ENCODE measurements at regions not wholly inside any gene's neighbourhood (a gene's known extent, or its start where the extent isn't known, plus 50 kb on each side); places are given as distances from the start of the nearest gene placed in this dataset.
A peak's percentile ranks its signal among the peaks of the same experiment; 100 is the strongest.
"Not testable (repeated sequence)": the region's sequence is repeated elsewhere in the genome, so short reads cannot be mapped to it uniquely, and the experiment has no call there.

DNA sequence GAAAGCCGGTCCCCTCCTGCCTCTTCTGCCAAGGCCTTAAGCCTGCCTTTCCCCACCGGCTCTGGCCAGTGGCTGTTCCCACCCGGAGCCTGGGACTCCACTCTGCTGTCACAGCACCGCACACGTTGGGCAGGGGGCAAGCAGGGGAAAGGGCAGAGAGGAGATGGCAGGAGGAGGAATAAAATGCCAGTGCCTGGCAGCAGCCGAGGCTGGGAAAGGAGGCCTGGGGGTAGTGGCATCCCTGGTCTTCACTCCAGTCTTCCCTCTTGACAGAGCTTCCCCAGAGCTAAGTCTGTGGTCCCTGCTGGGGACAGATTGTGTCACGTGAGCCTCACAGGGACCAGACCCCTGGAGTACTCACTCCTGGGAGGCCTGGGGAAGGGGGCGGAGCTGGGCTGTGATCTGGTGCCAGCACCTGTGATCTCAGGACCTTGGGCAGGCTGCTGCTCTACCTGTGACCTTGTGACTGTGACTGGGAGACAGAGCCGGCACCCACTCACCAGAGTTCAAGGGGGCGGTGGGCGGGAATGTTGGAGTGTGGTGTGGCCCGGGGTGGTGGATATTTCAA lies 97.2 kb upstream of the GSE1 start:
- no peak for DNase-seq (ENCODE audit: low read depth)

DNA sequence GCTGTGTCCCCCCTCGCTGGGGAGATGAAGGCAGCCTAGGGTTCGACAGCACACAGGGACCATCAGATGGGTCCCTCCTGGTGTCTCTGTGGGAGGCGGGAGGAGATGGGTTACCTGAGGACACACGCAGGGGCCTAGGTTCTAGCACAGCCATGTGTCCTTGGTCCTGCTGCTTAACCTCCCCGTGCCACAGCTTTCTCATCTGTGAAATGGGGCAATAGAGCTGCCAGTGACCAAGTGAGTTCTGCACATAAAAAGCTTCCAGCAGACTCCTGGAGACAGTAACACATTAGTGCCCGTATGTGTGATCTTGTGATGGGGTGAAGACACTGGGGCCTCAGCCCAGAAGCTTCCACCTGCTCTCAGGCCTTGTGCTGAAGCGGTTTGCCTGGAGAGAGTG lies 96.0 kb upstream of the GSE1 start:
- DNase-seq (ENCODE audit: low read depth) = no peak

DNA sequence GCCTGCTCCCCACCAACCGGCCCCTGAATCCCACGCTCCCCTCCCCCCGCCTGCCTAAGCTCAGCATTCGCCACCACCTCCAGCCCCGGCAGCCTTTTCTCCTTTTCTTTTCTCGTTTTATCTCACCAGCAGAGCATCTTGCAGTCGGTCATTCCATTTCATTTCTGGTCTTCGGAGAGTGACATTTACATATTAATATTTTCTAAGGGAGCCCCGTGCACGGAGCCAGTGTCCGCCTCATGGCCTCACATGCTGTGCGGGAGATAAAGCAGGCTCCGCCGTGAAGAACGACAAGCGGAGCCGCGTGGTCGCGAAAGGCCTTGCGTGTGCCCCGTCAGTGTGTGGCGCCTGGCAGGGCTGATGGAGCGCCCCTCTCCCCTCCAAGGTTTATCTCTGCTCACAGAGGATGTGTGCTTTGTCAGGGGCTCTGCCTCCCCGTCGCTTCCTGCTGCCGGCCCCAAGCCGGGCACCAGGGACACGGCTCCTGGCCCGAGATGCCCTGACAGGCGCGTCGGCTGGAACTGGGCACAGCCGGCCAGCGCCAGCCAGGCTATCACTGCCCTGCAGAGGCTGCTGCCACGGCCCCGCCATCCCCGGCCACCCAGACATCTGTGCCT lies 95.5 kb upstream of the GSE1 start:
- no peak for DNase-seq (ENCODE audit: low read depth)

- DNase-seq (ENCODE audit: low read depth) = no peak
These were observed 94.6 kb upstream of the GSE1 start for GRCh38 chr16:85518398-85519049.

GRCh38 chr16:85519050-85519440 lies 94.1 kb upstream of the GSE1 start:
- not testable (repeated sequence) for DNase-seq (ENCODE audit: low read depth)

- no peak for DNase-seq (ENCODE audit: low read depth)
These were observed 93.4 kb upstream of the GSE1 start for GRCh38 chr16:85519540-85520231.

- no peak for DNase-seq (ENCODE audit: low read depth)
These were observed 92.1 kb upstream of the GSE1 start for GRCh38 chr16:85520853-85521521.

- DNase-seq (ENCODE audit: low read depth) = no peak
These were observed 91.4 kb upstream of the GSE1 start for GRCh38 chr16:85521552-85522307.

DNA sequence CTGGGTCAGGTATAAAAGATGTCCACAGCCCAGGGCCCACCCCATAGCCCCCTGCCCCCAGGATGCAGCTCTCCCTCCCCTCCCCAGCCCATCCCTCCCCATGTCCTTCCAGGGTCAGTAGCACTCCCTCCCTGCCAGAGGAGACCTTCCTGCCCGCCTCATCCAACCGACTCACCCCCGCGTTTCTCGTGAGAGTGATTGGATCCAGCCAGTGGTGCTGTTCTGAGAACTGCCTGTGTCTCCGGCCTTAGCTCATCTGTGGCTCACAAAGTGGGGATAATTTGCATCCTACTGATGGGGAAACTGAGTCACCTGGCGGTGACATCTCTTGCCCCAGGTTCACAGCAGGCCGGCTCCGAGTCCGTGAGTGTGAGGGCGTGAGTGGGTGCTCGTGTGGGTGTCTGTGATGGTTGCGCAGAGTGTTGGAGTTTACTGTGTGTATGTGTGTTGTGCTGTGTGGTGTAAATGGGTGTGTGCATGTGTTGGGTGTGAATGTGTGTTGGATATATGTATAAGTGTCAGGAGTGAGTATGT lies 90.7 kb upstream of the GSE1 start:
- DNase-seq (ENCODE audit: low read depth) = no peak

DNA sequence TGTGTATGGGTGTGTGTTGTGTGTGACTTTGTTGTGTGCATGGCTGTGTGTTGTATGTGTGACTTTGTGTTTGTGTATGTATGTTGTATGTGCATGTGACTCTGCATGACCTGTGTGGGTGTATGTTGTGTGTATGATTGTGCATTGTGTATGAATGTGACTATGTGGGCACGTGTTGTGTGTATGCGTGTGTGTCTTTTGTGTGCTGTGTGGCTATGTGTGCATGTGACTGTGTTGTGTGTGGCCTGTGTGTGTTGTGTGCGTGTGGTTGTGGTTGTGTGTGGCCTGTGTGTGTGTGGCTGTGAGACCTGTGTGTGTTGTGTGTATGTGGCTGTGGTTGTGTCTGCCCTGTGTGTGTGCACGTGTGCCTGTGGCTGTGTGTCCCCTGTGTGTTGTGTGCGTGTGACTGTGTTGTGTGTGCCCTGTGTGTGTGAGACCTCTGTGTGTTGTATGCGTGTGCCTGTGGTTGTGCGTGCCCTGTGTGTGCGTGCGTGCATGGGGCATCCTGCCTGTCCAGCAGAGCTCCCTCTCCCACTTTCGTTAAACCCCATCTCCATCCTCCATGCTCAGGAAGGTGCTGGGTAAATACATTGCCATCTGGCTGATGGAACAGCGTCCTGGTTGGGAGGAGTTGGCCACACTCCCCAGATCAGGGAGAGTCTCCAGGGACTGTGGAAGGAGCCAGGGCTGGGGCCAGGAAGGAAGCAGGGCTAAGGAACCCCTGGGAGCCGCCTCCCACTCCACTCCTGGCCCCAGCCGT lies 90.1 kb upstream of the GSE1 start:
- DNase-seq (ENCODE audit: low read depth) = no peak

- peak; percentile 37 for DNase-seq (ENCODE audit: low read depth)
These were observed 89.3 kb upstream of the GSE1 start for GRCh38 chr16:85523602-85524364.

DNA sequence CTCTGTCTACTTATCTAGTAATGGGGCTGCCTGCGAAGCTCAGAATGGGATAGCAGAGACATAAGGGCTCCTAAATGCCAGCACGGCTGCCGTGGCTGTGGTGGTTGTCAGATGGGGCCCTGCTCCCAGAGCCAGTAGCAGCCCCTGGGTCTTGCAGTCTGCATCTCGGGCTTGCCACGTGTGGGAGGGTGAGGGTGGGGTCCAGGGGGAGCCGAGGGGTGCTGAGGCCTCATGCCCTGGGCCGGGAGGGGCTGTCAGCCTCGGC lies 88.8 kb upstream of the GSE1 start:
- no peak for DNase-seq (ENCODE audit: low read depth)

DNA sequence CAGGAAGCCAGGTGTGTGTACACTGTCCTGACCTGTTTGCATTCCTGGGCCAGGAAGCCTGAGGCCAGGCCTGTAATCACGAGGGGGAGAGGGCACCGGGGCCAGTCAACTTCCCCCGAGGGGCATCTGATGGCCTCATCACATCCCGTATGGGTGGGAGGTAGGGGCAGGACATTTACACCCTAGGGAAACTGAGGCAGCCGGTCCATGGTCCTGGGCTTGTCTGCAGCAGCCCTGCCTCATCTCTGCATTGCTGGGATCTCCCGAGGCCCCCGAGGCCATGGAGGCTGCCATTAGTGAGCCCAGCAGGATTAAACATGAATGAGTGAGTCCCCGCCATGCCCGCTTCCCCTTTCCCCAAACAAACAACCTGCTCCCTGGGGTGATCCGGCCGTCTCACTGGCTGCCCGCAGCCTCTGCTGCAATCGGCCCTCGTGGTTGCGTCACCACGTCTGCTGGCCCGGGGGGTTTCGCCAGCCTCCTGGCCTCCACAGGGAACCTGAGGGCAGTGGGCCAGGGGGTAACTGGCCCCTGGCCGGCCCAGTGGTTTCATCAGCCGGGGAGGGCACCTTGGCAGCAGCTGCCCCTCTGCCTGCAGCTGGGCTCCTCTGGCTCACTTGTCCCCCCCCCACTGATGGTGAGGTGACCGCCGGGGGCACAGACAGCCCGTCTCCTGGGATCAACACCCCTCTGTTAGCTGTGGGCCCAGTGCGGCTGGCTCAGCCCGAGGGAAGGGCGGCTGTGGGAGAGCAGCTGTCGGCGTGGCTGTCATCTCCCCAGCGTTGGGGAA lies 88.3 kb upstream of the GSE1 start:
- DNase-seq (ENCODE audit: low read depth) = peak; percentile 41

DNA sequence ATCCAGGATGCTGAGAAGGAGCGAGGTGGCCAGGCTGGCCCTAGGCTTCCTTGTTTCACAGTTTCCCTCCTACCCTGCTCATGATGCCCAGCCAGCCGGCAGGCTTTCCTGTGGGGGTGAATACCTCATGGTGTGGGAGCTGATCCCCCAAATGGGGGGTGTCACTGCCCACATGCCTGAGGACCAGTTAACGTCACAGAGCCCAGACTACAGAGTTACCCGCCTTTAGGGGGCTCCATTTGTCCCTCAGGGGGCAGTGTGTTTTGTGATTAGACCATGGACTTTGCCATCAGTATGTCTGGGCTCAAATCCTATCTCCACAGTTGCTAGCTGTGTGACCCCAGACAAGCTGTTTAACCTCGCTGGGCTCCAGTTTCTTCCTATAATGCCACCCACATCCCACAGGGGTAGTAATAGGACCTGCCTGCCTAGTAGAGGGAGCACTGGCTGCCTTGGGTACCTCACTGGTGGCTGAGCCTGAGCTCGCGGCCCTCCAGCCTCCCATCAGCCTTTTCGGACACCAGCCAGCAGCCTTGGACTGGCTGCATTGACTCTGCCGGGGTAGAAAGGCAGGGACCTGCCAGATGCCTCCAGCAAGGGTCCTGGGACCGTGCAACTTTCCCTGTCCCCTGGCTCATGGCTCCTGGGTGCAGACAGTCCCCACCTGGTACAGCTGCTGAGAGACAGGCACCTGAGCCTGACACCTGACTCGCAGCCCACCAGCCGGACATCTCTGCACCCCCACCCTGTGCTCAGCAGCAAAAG lies 87.5 kb upstream of the GSE1 start:
- DNase-seq (ENCODE audit: low read depth) = no peak

- DNase-seq (ENCODE audit: low read depth) = no peak
These were observed 86.7 kb upstream of the GSE1 start for GRCh38 chr16:85526185-85526974.

DNA sequence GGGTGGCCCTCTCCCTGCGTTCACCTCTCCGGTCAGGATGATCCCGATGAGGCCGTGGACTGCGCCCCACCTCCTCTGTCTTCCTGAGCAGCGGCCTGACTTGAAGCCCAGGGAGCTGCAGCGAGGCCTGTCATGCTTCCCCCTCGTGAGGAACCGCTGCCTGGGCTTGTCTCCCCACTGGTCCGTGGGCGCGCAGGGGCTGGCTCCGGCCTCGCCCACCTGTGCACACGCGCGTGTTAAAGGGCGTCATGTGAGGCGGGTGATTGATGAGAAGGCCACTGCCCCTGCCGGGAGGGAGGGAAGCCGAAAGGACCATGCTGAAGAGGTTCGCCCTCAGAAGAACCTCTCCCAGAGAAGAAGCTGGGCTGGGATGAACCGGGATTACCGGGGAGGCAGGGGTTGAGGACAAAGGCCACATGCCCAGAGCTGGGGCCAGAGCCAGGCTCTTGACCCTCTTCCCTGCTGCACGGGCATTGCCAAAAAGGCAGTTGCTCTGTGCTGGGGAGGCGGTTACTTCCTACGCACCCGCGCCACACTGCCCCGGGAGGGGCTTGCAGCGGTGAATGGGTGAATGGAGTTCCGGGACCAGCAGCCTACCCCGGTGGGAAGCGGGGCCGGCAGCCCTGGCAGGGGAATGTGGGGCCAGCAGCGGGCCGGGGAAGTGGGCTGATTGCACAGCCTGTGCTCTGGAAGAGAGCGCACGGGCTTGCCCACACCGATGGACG lies 85.9 kb upstream of the GSE1 start:
- no peak for DNase-seq (ENCODE audit: low read depth)

- DNase-seq (ENCODE audit: low read depth) = no peak
These were observed 85.3 kb upstream of the GSE1 start for GRCh38 chr16:85527767-85528297.
